Esophagus muscularis mucosa (tissue), 4 donors: ENCODE measurements at regions not wholly inside any gene's neighbourhood (a gene's known extent, or its start where the extent isn't known, plus 50 kb on each side); places are given as distances from the start of the nearest gene placed in this dataset.

Experiments used
- EP300 ChIP-seq: sonication (generic); formaldehyde crosslinking; IDR thresholded peaks from one replicate; pipeline ENCODE4 v1.6.1; 2017; ENCODE audit warnings: antibody characterized with exemption
- POLR2A ChIP-seq: fragments of 450-650 bp; IDR thresholded peaks from one replicate; pipeline ENCODE4 v1.6.1; 2017; ENCODE audit warnings: antibody characterized with exemption, moderate library complexity, mild to moderate bottlenecking, low read depth
- POLR2AphosphoS5 ChIP-seq, 2 donors: sonication (generic); formaldehyde crosslinking; IDR thresholded peaks; one replicate each; pipeline ENCODE4 v1.6.1; 2017; ENCODE audit warnings: antibody characterized with exemption in 2 of 2
- TF ChIP-seq, protein P1 (sequence below), 3 experiments: fragments of 200-600 bp in 2 of 3; fragments of 450-650 bp in 1 of 3; sonication (generic) in 2 of 3; IDR thresholded peaks; one replicate each; pipeline ENCODE4 v1.5.1; 2017 to 2019; ENCODE audit warnings: antibody characterized with exemption in 3 of 3, mild to moderate bottlenecking in 2 of 3, moderate library complexity in 1 of 3

DNA sequence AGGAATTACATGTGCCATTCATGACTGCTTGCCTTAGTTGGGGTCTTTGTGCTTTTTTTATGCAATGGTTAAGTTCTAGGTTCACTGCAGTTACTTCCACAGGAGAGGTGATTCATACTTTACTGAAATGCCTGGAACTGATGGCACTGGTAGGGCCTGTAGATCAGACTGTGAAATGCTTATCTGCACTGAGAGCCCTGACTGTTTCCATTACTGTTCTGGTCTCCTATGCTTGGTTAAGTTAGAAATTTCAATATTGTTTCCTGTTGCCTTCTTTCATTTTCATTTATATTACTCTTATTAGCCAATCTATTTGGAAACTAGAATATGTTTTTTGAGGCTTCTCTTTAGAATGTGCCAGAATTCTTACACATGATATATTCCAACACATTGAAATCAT, 484.1 kb upstream of the SEMA6A start:
- TF ChIP-seq POLR2A (no peak), POLR2AphosphoS5 (IDR thresholded peaks at IDR 0.05) (no peak), EP300 (no peak)
- TF ChIP-seq, protein P1, sequence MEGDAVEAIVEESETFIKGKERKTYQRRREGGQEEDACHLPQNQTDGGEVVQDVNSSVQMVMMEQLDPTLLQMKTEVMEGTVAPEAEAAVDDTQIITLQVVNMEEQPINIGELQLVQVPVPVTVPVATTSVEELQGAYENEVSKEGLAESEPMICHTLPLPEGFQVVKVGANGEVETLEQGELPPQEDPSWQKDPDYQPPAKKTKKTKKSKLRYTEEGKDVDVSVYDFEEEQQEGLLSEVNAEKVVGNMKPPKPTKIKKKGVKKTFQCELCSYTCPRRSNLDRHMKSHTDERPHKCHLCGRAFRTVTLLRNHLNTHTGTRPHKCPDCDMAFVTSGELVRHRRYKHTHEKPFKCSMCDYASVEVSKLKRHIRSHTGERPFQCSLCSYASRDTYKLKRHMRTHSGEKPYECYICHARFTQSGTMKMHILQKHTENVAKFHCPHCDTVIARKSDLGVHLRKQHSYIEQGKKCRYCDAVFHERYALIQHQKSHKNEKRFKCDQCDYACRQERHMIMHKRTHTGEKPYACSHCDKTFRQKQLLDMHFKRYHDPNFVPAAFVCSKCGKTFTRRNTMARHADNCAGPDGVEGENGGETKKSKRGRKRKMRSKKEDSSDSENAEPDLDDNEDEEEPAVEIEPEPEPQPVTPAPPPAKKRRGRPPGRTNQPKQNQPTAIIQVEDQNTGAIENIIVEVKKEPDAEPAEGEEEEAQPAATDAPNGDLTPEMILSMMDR (IDR thresholded peaks at IDR 0.05): no peak
